ENCODE measurements at regions not wholly inside any gene's neighbourhood (a gene's known extent, or its start where the extent isn't known, plus 50 kb on each side); places are given as distances from the start of the nearest gene placed in this dataset.

- Histone ChIP-seq H3K79me2 (ENCODE audit: insufficient read depth, low read length) (no peaks in the 10 kb centered on the region), H3K27ac (ENCODE audit: low read length) (no peak overlapping the region), H3K4me3 (ENCODE audit: low read depth in 1 of 2, low read length in 2 of 2) (no peak overlapping the region), H3K27me3 (ENCODE audit: insufficient read depth, low read length, poor library complexity) (no peaks in the 10 kb centered on the region), H3K9ac (ENCODE audit: low read depth, low read length) (no peak overlapping the region), H3K4me2 (ENCODE audit: insufficient read depth, low read length) (no peak overlapping the region), H4K20me1 (ENCODE audit: insufficient read depth, low read length) (no peaks in the 10 kb centered on the region), H3K9me3 (ENCODE audit: insufficient read depth, low read length, severe bottlenecking) (no peaks in the 10 kb centered on the region), H3K36me3 (ENCODE audit: insufficient read depth, low read length) (no peaks in the 10 kb centered on the region), H3K4me1 (ENCODE audit: insufficient read depth, low read length) (no peaks in the 10 kb centered on the region), H2AFZ (ENCODE audit: low read depth, low read length) (no peak overlapping the region)
- DNase-seq (no peak), ATAC-seq (ENCODE audit: insufficient read depth, low read depth) (no peak)
- TF ChIP-seq EZH2 (IDR thresholded peaks at IDR 0.05; ENCODE audit: borderline replicate concordance, low read depth, low read length, severe bottlenecking) (no peak), CTCF (IDR thresholded peaks at IDR 0.05; ENCODE audit: borderline replicate concordance, extremely low read depth, low read length, poor library complexity, severe bottlenecking) (no peak)
Measured at GRCh38 chr2:12289120-12289802, 427.5 kb upstream of the TRIB2 start.

- no peak overlapping the region for H3K4me2 ChIP-seq (ENCODE audit: insufficient read depth, low read length)
- H3K79me2 ChIP-seq (ENCODE audit: insufficient read depth, low read length), result no peaks in the 10 kb centered on the region
- no peak overlapping the region for H3K4me3 ChIP-seq (ENCODE audit: low read depth in 1 of 2, low read length in 2 of 2)
- H3K9ac ChIP-seq (ENCODE audit: low read depth, low read length), result no peak overlapping the region
- no peak for TF ChIP-seq EZH2 (IDR thresholded peaks at IDR 0.05; ENCODE audit: borderline replicate concordance, low read depth, low read length, severe bottlenecking)
- no peak for TF ChIP-seq CTCF (IDR thresholded peaks at IDR 0.05; ENCODE audit: borderline replicate concordance, extremely low read depth, low read length, poor library complexity, severe bottlenecking)
- no peak overlapping the region for H3K27ac ChIP-seq (ENCODE audit: low read length)
- no peaks in the 10 kb centered on the region for H3K27me3 ChIP-seq (ENCODE audit: insufficient read depth, low read length, poor library complexity)
- H2AFZ ChIP-seq (ENCODE audit: low read depth, low read length), result no peak overlapping the region
- peaks cover 13% of the 10 kb centered on the region for H3K4me1 ChIP-seq (ENCODE audit: insufficient read depth, low read length)
- no peaks in the 10 kb centered on the region for H3K9me3 ChIP-seq (ENCODE audit: insufficient read depth, low read length, severe bottlenecking)
- DNase-seq (no peak), ATAC-seq (ENCODE audit: insufficient read depth, low read depth) (no peak)
- no peaks in the 10 kb centered on the region for H4K20me1 ChIP-seq (ENCODE audit: insufficient read depth, low read length)
- no peaks in the 10 kb centered on the region for H3K36me3 ChIP-seq (ENCODE audit: insufficient read depth, low read length)
Measured at GRCh38 chr2:12291303-12291702, 425.4 kb upstream of the TRIB2 start.

GRCh38 chr2:12293874-12294273, 422.9 kb upstream of the TRIB2 start:
- no peaks in the 10 kb centered on the region for H3K79me2 ChIP-seq (ENCODE audit: insufficient read depth, low read length)
- DNase-seq (no peak), ATAC-seq (ENCODE audit: insufficient read depth, low read depth) (no peak)
- peaks cover 16% of the 10 kb centered on the region for H3K4me1 ChIP-seq (ENCODE audit: insufficient read depth, low read length)
- no peaks in the 10 kb centered on the region for H3K27me3 ChIP-seq (ENCODE audit: insufficient read depth, low read length, poor library complexity)
- H4K20me1 ChIP-seq (ENCODE audit: insufficient read depth, low read length), result no peaks in the 10 kb centered on the region
- no peak overlapping the region for H3K27ac ChIP-seq (ENCODE audit: low read length)
- no peak overlapping the region for H3K9ac ChIP-seq (ENCODE audit: low read depth, low read length)
- H3K9me3 ChIP-seq (ENCODE audit: insufficient read depth, low read length, severe bottlenecking), result no peaks in the 10 kb centered on the region
- H3K36me3 ChIP-seq (ENCODE audit: insufficient read depth, low read length), result no peaks in the 10 kb centered on the region
- TF ChIP-seq EZH2 (IDR thresholded peaks at IDR 0.05; ENCODE audit: borderline replicate concordance, low read depth, low read length, severe bottlenecking) (no peak), CTCF (IDR thresholded peaks at IDR 0.05; ENCODE audit: borderline replicate concordance, extremely low read depth, low read length, poor library complexity, severe bottlenecking) (no peak)
- no peak overlapping the region for H2AFZ ChIP-seq (ENCODE audit: low read depth, low read length)
- no peak overlapping the region for H3K4me3 ChIP-seq (ENCODE audit: low read depth in 1 of 2, low read length in 2 of 2)
- H3K4me2 ChIP-seq (ENCODE audit: insufficient read depth, low read length), result no peak overlapping the region
